Effector memory CD8-positive, alpha-beta T cell (primary cell): ENCODE measurements at regions not wholly inside any gene's neighbourhood (a gene's known extent, or its start where the extent isn't known, plus 50 kb on each side); places are given as distances from the start of the nearest gene placed in this dataset.

Experiments
- ATAC-seq: fragments of 150-1000 bp; cut with Tn5 transposase; replicated peaks from 2 replicates; pipeline ENCODE4 v1.10.0; 2021; ENCODE audit warnings: mild to moderate bottlenecking, moderate library complexity
- DNase-seq, 3 experiments: peaks; one replicate each; pipeline ENCODE4 v3.0.0; 2021
- H3K27ac Mint-ChIP-seq, 2 donors: one replicate each; pipeline ENCODE4 v1.8.0; 2022; ENCODE audit warnings: mild to moderate bottlenecking in 2 of 2, mixed read lengths in 2 of 2, moderate library complexity in 2 of 2
- H3K27me3 Mint-ChIP-seq, 2 donors: one replicate each; pipeline ENCODE4 v1.8.0; 2022; ENCODE audit warnings: mixed read lengths in 2 of 2
- H3K36me3 Mint-ChIP-seq: one replicate; pipeline ENCODE4 v1.8.0; 2022; ENCODE audit warnings: mild to moderate bottlenecking, moderate library complexity, mixed read lengths; ENCODE audit not compliant: insufficient read depth
- H3K4me1 Mint-ChIP-seq, 2 donors: one replicate each; pipeline ENCODE4 v1.8.0; 2022; ENCODE audit warnings: low read depth in 2 of 2, mixed read lengths in 2 of 2
- H3K4me3 Mint-ChIP-seq, 2 donors: one replicate each; pipeline ENCODE4 v1.8.0; 2022; ENCODE audit warnings: mild to moderate bottlenecking in 2 of 2, mixed read lengths in 2 of 2, moderate library complexity in 2 of 2
- H3K9me3 Mint-ChIP-seq, 2 donors: one replicate each; pipeline ENCODE4 v1.8.0; 2022; ENCODE audit warnings: mixed read lengths in 2 of 2

DNA sequence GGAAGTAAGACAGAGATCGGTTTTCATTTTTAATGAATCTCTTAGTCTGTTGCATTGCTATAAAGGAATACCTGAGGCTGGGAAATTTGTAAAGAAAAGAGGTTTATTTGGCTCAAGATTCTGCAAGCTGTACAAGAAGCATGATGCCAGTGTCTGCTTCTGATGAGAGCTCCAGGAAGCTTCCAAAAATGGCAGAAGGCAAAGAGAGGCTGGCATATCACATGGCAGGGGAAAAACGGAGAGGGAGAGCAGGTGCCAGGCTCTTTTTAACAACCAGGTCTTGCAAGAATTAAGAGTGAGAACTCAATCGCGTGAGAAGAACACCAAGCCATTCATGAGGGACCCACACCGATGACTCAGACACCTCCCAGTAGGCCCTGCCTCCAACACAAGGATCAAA lies 125.0 kb upstream of the THSD7A start:
- no peak for DNase-seq
- no peaks in the 10 kb centered on the region for H3K27me3 Mint-ChIP-seq
- no peak overlapping the region for H3K4me3 Mint-ChIP-seq
- H3K27ac Mint-ChIP-seq = no peak overlapping the region
- H3K36me3 Mint-ChIP-seq = no peaks in the 10 kb centered on the region
- no peaks in the 10 kb centered on the region for H3K9me3 Mint-ChIP-seq
- ATAC-seq = no peak
- no peaks in the 10 kb centered on the region for H3K4me1 Mint-ChIP-seq

DNA sequence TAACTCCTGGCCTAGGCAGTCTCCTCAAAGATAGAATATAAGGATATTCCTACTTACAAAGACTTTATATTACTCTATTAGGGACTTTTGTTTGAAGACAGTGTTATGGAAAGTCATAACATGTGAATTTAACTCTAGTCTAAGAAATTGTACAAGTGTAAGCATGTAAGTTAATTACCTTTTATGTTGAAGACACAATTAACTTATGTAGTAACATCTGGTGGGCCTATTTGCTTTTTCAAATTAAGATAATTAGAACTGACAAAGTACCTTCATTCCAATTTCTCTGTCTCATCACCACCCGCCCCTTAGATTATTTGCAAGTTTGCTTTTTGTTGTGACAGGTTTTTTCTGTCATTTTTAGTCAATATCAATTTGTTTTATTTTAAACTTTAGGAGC lies 126.0 kb upstream of the THSD7A start:
- Mint-ChIP-seq H3K4me1 (no peaks in the 10 kb centered on the region), H3K4me3 (no peak overlapping the region), H3K27ac (no peak overlapping the region), H3K9me3 (no peaks in the 10 kb centered on the region), H3K27me3 (no peaks in the 10 kb centered on the region), H3K36me3 (no peaks in the 10 kb centered on the region)
- DNase-seq (no peak), ATAC-seq (no peak)

DNA sequence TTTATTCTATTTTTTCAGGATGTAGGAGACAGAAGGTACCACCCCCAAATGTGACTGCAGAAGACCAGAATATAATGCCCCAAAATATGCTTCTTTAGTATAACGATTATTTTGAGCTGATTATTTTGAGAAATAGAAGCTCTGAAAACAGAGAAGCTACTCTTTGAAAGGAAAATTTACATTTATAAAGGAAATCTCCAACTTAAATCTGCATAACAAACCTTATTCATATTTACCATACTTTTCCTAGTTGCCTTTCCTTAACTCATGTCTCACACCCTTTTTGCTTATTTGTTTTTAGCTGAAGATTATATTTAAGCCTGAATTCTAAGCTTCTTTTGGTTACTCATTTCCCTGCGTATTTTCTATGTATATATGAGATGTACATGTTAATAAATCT lies 127.1 kb upstream of the THSD7A start:
- no peak for DNase-seq
- H3K4me3 Mint-ChIP-seq = no peak overlapping the region
- H3K27me3 Mint-ChIP-seq = no peaks in the 10 kb centered on the region
- H3K36me3 Mint-ChIP-seq = no peaks in the 10 kb centered on the region
- ATAC-seq = no peak
- H3K9me3 Mint-ChIP-seq = no peaks in the 10 kb centered on the region
- no peaks in the 10 kb centered on the region for H3K4me1 Mint-ChIP-seq
- H3K27ac Mint-ChIP-seq = no peak overlapping the region

DNA sequence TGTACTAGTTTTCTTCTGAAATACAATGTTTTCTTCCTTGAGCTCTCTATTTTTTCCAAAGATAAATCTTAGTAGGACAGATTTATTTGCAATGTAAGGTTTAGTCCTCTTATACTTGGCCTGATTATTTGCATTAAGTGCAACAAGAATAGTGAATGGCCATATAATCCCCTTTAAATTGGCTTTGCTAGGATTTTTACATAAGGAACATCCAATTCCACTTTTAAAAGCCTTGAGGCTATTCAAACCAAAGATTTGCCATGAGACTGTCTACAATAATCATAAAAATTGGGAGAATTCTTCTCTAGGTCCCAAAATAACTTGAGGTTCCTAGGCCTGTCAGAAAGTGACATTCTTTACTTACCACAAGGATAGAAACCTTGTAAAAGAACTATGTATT lies 128.6 kb upstream of the THSD7A start:
- H3K4me3 Mint-ChIP-seq = no peak overlapping the region
- H3K27ac Mint-ChIP-seq = no peak overlapping the region
- DNase-seq (no peak), ATAC-seq (no peak)
- H3K36me3 Mint-ChIP-seq = no peaks in the 10 kb centered on the region
- peaks cover 0 to 4% of the 10 kb centered on the region in 2 donors for H3K9me3 Mint-ChIP-seq
- no peaks in the 10 kb centered on the region for H3K27me3 Mint-ChIP-seq
- no peaks in the 10 kb centered on the region for H3K4me1 Mint-ChIP-seq

DNA sequence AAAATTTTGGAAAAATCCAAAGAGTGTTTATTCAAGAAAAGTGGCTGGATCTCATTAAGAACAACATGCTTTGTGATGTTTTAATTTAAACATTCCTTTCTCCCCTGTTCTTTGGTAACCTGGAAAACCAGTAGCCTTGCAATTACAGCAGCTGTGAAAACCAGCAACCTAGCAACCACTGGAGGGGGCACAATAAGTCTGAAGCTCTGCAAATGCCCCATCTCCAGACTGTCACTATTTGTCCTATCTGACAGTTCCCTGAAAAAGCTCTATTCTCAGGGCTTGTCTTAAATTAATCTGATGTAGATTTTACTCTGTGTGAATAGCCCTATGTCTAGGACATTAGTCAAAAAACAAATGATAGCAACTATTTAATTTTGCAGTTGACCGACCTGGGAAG lies 137.6 kb upstream of the THSD7A start:
- ATAC-seq (no peak), DNase-seq (no peak)
- H3K36me3 Mint-ChIP-seq = no peaks in the 10 kb centered on the region
- H3K27me3 Mint-ChIP-seq = no peaks in the 10 kb centered on the region
- no peak overlapping the region for H3K4me3 Mint-ChIP-seq
- H3K4me1 Mint-ChIP-seq = no peaks in the 10 kb centered on the region
- no peak overlapping the region for H3K27ac Mint-ChIP-seq
- H3K9me3 Mint-ChIP-seq = peaks cover 0 to 3% of the 10 kb centered on the region in 2 donors

DNA sequence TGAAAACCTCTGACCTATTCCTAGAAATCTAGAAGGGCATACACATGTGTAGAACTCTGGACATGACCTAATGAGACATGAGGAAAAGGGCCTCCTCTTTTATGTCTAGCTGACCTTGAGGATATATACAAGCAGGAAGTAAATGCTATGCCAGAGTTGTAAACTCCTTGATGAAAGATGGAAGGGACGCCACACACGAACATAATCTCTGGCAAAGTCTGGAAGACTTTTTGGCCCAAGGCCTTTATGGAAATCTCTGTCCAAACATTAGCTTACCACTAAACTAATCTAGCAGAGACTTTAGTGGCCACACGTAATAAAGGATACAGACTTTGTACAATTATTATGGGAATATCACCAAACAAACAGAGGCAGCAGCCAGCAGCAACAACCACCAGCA lies 138.1 kb upstream of the THSD7A start:
- no peaks in the 10 kb centered on the region for H3K27me3 Mint-ChIP-seq
- no peaks in the 10 kb centered on the region for H3K4me1 Mint-ChIP-seq
- H3K4me3 Mint-ChIP-seq = no peak overlapping the region
- DNase-seq = no peak
- H3K27ac Mint-ChIP-seq = no peak overlapping the region
- H3K9me3 Mint-ChIP-seq = peaks cover 0 to 1% of the 10 kb centered on the region in 2 donors
- H3K36me3 Mint-ChIP-seq = no peaks in the 10 kb centered on the region
- no peak for ATAC-seq

DNA sequence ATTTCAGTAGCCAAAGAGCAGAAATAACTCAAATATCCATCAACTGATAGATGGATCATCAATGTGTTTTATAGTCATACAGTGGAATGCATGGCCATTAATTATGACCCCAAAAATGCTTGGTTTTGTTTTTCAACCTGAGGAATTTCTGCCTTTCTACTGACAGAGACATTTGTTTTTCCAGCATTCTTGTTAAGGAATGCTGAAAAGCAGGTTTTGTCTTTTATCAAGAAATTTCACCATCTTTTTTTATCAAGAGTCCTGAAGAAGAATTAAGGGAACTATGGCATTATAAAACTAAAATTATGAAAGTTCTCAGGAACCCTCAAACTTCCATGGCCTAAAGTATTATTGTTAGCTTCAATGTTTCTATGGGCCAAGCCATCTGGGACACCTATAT lies 153.4 kb upstream of the THSD7A start:
- ATAC-seq = no peak
- Mint-ChIP-seq H3K4me3 (no peak overlapping the region), H3K4me1 (no peaks in the 10 kb centered on the region), H3K27me3 (no peaks in the 10 kb centered on the region), H3K36me3 (peaks cover 3% of the 10 kb centered on the region), H3K27ac (no peak overlapping the region), H3K9me3 (peaks cover 0 to 6% of the 10 kb centered on the region in 2 donors)
- no peak for DNase-seq

DNA sequence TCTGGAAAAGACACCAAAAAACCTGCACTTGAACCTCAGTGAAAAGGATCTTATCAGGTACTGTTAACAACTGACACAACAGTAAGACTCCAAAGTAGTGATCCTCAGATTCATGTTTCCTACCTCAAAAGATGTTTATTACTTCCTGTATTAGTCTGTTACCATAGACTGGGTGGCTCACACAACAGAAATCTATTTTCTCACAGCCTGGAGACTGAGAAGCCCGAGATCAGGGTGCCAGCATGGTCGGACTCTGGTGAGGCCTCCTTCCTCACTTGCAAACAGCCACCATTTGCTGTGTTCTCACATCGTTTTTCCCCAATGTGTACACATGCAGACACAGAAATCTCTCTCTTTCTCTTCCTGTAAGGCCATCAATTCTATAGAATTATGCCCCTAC lies 154.0 kb upstream of the THSD7A start:
- Mint-ChIP-seq H3K4me3 (no peak overlapping the region), H3K9me3 (peaks cover 0 to 6% of the 10 kb centered on the region in 2 donors), H3K27me3 (no peaks in the 10 kb centered on the region), H3K36me3 (peaks cover 3% of the 10 kb centered on the region), H3K4me1 (no peaks in the 10 kb centered on the region), H3K27ac (no peak overlapping the region)
- no peak for DNase-seq
- no peak for ATAC-seq

DNA sequence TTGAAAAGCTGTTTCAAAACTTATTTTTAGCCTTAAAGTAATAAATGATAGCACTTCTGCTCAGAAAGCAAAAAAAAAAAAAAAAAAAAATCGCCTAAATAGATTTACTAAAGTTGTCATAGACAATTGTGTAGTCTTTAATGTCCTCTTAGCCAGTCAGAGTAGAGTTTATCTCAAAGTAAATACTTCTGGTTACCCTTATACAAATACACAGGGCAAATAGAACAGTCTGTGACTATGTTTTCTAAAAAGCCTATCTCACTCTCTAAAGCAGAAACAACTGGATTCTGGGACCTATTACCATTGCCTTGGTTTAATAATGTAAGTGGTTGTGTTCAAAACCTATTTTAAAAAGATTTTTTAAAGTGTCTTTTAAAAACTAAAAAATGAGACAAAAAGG lies 156.2 kb upstream of the THSD7A start:
- Mint-ChIP-seq H3K27ac (no peak overlapping the region), H3K9me3 (peaks cover 0 to 4% of the 10 kb centered on the region in 2 donors), H3K4me3 (no peak overlapping the region), H3K36me3 (peaks cover 3% of the 10 kb centered on the region), H3K4me1 (no peaks in the 10 kb centered on the region), H3K27me3 (no peaks in the 10 kb centered on the region)
- no peak for DNase-seq
- ATAC-seq = no peak

DNA sequence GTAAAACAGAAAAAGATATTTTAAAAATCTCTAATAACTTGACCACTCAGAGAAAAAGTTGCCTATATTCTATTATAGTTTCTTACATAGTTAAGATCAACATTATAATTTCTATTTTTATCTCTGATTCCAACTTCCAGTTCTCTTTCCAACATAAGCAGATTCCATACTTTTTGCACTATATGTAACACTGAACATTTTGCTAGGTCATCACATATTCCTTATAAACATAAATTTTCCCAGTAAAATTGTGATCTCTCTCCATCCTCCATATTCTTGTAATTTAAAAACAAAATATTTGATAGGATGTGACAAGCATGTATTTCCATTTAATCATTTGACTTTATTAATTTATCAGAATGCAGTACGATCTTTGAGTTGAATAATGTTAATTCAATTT lies 170.4 kb upstream of the THSD7A start:
- peaks cover 0 to 2% of the 10 kb centered on the region in 2 donors for H3K9me3 Mint-ChIP-seq
- H3K27me3 Mint-ChIP-seq = no peaks in the 10 kb centered on the region
- no peaks in the 10 kb centered on the region for H3K36me3 Mint-ChIP-seq
- no peak overlapping the region for H3K27ac Mint-ChIP-seq
- H3K4me1 Mint-ChIP-seq = no peaks in the 10 kb centered on the region
- no peak overlapping the region for H3K4me3 Mint-ChIP-seq
- ATAC-seq (no peak), DNase-seq (no peak)

DNA sequence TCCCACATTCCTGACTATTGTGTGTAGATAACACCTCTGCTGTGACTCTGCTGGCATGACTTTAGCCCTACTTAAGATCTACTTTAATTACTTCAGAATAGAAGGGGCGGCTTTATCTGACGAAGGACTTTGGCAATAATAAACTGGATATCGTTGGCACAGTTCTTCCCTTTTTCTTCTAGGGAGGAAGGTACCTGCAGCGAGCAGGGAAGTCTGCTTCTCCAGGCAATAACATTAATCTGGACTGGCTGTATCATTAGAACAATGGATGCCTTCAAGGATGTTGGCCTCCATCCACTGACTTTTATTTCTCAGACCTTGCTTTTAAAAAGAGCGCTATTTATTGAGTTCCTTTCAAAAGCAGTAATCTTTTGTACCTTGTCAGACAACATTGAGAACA lies 172.6 kb upstream of the THSD7A start:
- Mint-ChIP-seq H3K36me3 (no peaks in the 10 kb centered on the region), H3K4me1 (no peaks in the 10 kb centered on the region), H3K4me3 (no peak overlapping the region), H3K27me3 (no peaks in the 10 kb centered on the region), H3K27ac (no peak overlapping the region), H3K9me3 (no peaks in the 10 kb centered on the region)
- no peak for ATAC-seq
- DNase-seq = no peak

DNA sequence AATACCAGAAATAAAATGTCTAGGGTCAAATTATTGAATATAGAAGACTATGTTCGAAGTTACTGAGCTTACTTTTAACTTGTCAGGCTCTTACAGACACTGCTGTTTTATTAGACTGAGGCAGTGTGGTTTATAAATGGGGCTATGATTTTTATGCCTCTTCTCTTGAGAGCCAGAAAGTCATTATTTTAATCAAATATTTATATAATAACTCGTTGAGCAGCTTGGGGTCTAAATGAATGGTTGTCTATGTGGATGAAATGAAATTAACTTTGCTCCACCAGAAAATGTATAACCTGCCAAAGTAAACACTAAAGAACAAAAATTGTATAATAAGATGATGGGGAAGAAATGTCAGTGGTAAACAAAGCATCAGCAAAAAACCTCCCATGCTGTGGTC lies 175.6 kb upstream of the THSD7A start:
- H3K27ac Mint-ChIP-seq = no peak overlapping the region
- H3K4me3 Mint-ChIP-seq = no peak overlapping the region
- no peaks in the 10 kb centered on the region for H3K9me3 Mint-ChIP-seq
- ATAC-seq = no peak
- no peaks in the 10 kb centered on the region for H3K27me3 Mint-ChIP-seq
- no peak for DNase-seq
- no peaks in the 10 kb centered on the region for H3K36me3 Mint-ChIP-seq
- no peaks in the 10 kb centered on the region for H3K4me1 Mint-ChIP-seq

DNA sequence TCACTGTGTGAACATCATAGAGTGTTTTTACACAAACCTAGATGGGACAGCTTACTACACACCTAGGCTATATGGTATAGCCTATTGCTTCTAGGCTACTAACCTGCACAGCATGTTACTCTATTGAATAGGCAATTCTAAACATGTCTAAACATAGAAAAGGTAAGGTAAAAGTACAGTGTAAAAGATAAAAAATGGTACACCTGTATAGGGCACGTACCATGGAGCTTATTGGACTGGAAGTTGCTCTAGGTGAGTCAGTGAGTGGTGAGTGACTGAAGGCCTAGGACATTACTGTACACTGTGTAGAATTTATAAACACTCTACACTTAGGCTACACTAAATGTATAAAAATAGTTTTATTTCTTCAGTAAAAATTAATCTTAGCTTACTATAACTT lies 182.0 kb upstream of the THSD7A start:
- H3K27ac Mint-ChIP-seq = no peak overlapping the region
- H3K27me3 Mint-ChIP-seq = no peaks in the 10 kb centered on the region

DNA sequence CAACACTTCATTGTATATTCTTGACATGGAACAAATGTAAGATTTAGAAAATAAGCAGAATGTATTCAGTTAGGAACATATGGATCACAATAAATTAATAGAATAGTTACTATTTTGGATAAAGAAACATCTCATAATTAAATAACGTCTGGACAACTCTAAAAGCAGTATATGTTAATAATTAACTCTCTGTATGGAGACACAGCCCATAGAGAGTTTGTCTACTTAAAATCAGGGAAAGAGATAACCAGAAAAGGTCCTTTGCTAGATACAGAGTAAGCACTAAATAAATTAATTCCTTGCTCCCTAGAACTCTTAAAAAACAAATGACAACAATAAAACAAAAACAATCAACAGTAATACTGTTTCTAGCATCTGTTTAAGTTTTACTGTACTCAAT lies 184.4 kb upstream of the THSD7A start:
- no peak overlapping the region for H3K4me3 Mint-ChIP-seq

More for the DNA sequence above, 182.0 kb upstream of the THSD7A start:
- H3K4me1 Mint-ChIP-seq = no peaks in the 10 kb centered on the region
- no peaks in the 10 kb centered on the region for H3K9me3 Mint-ChIP-seq
- DNase-seq (no peak), ATAC-seq (no peak)
- no peak overlapping the region for H3K4me3 Mint-ChIP-seq
- no peaks in the 10 kb centered on the region for H3K36me3 Mint-ChIP-seq

DNA sequence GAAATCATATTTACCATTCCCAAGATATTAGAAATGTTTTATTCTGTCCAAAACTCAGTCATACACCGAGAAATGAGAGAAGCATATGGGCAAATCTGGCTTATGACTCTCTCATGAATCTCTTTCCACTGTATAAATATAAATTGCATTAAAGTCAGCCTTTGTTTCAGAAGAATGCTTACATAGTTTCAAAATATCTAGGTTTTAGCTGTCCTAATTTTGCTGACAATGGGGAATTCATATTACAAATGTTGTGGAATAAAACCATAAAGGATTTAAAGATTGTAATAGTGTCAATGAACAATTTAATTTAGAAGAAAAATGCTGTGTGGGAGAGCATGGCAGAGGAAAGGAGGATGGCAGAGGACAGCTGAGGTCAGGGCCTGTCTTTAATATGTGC lies 185.0 kb upstream of the THSD7A start:
- Mint-ChIP-seq H3K4me3 (no peak overlapping the region), H3K9me3 (no peaks in the 10 kb centered on the region), H3K27ac (no peak overlapping the region), H3K36me3 (no peaks in the 10 kb centered on the region), H3K27me3 (no peaks in the 10 kb centered on the region), H3K4me1 (no peaks in the 10 kb centered on the region)
- DNase-seq (no peak), ATAC-seq (no peak)

More for the DNA sequence above, 184.4 kb upstream of the THSD7A start:
- Mint-ChIP-seq H3K36me3 (no peaks in the 10 kb centered on the region), H3K4me1 (no peaks in the 10 kb centered on the region), H3K27ac (no peak overlapping the region), H3K27me3 (no peaks in the 10 kb centered on the region), H3K9me3 (no peaks in the 10 kb centered on the region)
- ATAC-seq (no peak), DNase-seq (no peak)
